NCI-H748 treated with DMSO at 0.1 percent for 48 hours (cell line): ENCODE measurements at regions not wholly inside any gene's neighbourhood (a gene's known extent, or its start where the extent isn't known, plus 50 kb on each side); places are given as distances from the start of the nearest gene placed in this dataset.

ENCODE experiments used
- DNase-seq: peaks from one replicate; lab custom pipeline; 2025; lab: John Stamatoyannopoulos, UW

DNA sequence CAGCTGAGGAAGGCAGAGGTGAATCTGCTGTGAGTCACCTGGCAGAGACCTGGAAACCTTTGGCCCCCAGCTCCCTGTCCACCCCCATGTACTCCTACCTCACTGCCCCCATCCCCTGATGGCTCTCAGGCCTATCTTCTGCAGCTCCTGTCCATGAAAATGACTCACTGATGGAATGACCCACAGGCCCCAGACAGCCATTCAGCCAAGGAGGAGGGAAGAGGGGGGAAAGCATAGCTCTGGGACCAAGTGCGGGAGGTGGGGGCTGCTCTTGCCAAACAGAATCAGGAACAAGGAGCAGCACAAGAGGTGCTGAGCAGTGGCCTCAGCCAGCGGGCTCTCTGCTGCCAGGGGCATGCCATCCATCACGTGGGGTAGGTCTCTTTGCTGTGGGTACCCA lies 111.4 kb upstream of the C1QTNF9B start:
- DNase-seq, result no peak

GRCh38 chr13:24011266-24011665 lies 114.0 kb upstream of the C1QTNF9B start:
- no peak for DNase-seq

GRCh38 chr13:24012648-24013047 lies 115.3 kb upstream of the C1QTNF9B start:
- no peak for DNase-seq

- no peak for DNase-seq
Observed at GRCh38 chr13:24013189-24013588, 115.9 kb upstream of the C1QTNF9B start.

DNA sequence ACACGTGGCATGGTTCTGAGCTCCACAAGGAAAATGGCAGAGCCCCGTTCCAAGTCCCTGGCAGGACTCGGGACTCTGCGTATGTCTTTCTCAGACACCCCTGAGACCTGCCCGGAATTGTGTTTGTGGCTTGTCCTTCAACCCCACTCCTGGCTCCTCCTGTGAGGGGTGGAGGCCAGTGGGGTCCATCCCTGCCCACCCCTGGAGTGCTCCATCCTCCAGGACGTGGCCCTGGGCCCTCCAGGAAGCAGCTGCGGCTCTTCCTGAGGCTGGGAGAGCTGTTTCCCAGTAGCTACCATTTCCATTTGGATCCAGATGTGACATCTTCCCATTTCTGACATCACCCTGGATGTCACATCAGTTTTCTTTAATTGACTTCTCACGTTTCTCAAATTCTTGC lies 118.7 kb upstream of the C1QTNF9B start:
- DNase-seq, result no peak

- DNase-seq, result no peak
Observed at GRCh38 chr13:24022568-24022967, 125.3 kb upstream of the C1QTNF9B start.

DNA sequence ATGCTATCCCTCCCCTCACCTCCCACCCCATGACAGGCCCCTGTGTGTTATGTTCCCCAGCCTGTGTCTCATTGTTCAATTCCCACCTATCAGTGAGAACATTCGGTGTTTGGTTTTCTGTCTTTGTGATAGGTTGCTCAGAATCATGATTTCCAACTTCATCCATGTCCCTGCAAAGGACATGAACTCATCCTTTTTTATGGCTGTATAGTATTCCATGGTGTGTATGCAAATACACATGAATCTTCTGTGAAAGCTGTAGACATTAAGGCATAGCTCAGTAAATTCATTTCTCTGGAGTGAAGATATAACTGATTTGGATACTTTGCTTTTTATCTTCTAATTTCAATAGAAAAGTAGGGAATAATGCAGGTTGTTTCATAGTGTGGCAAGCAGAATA lies 125.8 kb upstream of the C1QTNF9B start:
- no peak for DNase-seq

GRCh38 chr13:24027494-24027893 lies 130.2 kb upstream of the C1QTNF9B start:
- DNase-seq, result no peak

- DNase-seq, result no peak
Observed at GRCh38 chr13:24032252-24032651, 128.3 kb upstream of the SPATA13 start.

DNA sequence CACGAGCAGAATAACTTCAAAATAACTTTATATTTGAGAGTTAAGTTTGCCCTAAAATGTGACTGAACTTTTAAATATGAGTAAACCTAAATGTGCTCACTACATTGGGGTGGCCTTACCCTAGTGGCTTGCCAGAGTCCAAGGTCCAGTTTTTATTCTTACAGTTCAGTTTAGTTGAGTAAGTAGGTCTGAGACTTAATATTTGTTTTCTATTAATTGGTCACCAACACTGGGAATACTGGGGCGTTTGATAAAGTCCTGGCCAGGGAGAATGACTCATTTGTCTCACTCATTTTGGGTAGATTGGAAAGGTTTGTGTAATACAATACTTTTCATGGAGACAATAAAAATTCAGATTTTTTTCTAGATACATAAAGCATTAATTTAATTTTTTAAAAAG lies 127.8 kb upstream of the SPATA13 start:
- no peak for DNase-seq

DNA sequence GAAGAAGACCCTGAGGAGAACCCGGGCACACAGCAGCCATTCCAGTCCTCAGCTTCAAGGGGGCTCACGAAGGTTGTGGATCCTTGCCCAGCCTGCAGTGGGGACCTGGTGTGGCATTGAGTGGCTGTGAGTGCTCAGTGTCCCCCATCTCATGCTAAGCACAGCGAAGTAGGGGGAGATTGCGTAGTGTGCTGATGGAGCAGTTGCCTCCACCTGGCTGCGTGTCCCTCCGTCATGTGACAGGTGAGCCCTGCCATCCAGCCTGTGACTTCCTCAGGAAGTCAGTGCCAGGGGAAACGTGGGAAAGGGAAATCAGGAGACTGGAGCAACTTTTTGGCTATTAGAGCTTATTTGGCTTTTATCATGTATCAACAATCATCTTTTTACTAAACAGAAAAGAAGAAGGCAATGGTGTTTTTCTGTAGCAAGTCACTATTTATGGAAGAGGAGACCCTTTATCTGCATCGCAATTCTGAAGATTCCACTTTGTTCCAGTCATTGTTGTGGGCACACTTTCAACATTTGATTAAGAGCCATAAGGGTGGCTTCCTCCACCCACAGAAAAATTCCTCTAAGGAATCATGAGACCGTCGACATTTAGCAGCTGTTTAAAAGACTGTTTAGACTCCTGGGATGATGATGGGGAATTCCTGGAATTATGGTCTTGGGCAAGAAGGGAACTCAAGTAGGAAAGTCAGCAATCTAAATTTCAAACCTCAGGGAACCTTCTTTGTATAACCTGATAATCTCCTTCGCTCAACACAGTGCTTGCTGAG lies 126.8 kb upstream of the SPATA13 start:
- no peak for DNase-seq

GRCh38 chr13:24035411-24035810 lies 125.1 kb upstream of the SPATA13 start:
- DNase-seq, result no peak

- DNase-seq, result no peak
Observed at GRCh38 chr13:24036115-24036514, 124.4 kb upstream of the SPATA13 start.

DNA sequence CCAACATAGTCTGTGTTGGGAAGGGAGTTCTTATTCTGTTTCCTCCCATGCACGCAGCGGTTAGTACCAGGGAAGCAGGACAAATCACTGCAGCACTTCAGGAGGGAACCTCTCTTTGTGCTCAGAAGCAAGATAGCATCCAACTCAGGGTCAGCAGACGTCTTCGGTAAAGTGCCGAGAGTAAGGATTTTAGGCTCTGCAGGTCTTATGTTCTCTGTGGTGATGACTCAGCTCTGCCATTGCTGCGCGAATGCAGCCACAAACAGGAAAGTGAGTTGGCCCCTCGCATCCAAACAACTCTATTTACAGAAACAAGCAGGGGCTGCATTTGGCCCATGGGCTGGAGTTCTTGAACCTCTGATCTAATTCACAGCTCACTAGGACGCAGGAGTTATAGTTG lies 122.1 kb upstream of the SPATA13 start:
- DNase-seq, result no peak

GRCh38 chr13:24038841-24039330 lies 121.6 kb upstream of the SPATA13 start:
- peak; percentile 89 for DNase-seq

- DNase-seq, result no peak
Observed at GRCh38 chr13:24039621-24040475, 120.7 kb upstream of the SPATA13 start.

DNA sequence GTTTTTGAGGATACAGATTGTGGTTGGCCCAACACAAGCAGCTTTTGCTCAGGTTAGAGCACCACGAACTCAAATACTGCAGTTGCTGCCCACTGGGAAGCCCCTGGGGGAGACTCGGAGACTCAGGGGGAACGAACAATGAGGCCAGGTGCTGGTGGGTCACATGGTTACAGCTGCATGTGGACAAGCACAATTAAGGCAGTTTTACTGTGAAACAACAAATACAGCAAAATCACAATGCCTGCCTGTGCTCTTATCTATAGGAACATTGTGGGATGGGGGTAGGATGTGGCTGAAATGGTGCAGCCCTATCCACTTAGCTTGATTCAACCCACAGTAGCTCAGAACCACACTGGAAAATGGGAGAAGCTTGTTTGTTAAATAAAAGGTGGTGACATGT lies 119.7 kb upstream of the SPATA13 start:
- peak; percentile 86 for DNase-seq

DNA sequence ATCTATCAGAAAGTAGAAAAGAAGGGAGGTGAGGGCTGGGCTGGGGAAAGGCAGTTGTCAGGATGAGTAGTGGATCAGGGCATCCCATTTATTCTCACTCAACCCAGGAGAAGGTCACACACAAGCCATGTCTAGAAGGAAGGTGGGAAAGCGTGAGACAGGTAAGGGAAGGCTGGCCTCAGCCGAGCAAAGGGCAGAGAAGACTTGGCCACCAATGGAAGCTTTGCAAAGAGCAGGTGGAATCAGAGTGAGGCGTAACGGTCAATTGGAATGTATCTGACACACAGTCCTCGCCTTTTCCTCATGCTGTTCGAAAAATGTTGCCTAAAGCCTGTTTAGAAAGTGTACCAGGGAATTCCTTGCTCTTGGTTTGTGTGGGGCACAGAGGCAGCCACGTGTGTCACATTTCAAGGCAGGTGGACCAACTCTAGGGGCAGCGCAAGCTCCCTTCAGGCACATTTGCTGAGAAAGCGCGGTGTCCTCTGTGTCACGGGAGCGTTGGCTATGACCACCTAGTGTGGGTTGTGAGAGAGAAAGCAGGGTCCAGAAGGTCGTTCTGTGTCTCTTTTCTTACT lies 118.8 kb upstream of the SPATA13 start:
- no peak for DNase-seq

DNA sequence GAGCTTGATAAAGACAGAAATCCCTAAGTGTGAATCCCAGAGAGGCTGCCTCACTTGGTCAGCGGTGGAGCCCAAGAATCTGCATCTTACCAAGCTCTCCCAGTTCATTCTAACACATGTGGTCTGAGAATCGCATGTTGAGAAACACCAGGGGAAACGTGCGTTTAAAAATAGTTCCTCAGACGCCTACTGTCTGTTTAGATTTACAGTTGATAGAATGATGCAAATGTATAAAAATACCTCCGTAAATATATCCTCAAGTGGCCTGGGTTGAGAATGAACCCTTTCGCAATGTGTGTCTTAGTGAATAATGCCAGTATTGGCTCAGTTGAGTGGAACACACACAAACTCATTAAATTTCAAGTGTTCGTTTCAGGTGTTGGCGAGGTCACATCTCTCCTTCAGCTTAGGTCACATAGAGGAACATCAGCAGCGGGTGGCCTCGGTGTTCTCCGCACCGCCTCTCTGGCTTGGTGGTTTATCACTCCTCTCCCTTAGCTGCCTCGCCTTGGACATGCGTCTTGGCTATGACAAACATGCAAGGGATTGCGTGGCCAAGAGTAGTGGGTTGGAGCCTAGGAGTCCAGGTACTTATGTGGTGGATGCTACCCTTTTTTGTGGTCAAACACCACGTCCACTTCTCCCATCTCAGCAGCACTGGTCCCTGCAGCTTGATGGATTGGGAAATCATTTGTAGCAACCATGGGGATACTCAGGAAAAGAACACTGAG lies 117.6 kb upstream of the SPATA13 start:
- no peak for DNase-seq

GRCh38 chr13:24043590-24044350 lies 116.8 kb upstream of the SPATA13 start:
- DNase-seq, result no peak

GRCh38 chr13:24045597-24045996 lies 114.9 kb upstream of the SPATA13 start:
- DNase-seq, result no peak
